ENCODE measurements at regions not wholly inside any gene's neighbourhood (a gene's known extent, or its start where the extent isn't known, plus 50 kb on each side); places are given as distances from the start of the nearest gene placed in this dataset.

DNA sequence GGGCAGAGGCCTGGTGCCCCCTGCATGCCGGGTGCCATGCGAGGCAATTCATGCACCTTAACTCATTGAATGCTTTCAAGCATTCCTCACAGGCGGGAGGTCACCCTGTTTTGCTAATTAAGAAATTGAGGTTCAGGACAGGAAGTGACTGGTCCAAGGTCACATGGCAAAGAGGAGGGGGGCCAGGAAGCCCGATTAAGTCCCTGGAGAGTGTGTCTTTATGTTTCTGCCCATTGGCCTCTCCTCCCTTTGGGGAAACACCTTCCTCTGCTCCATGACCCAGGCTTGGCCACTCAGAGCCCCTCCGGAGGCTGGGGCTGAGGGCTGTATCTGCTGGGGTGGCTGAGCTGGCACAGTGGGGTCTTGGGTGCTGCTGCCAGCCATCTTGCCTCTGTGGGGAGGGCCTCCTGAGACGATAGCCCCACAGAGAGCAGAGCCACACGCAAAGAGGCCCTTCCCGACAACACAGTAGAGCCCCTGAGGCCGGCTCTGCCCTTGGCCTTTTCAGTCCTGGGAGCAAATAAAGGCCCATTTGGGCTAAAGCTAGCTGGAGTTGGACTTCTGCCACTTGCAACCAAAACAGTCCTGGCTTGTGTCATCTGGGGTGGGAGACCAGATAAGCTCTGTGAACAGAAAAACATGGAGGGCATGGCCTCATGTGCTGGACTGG lies 90.8 kb upstream of the NEURL1B start:
- no peak for TF ChIP-seq FOS (IDR thresholded peaks at IDR 0.05; ENCODE audit: borderline replicate concordance, extremely low read depth, insufficient read length)
- TF ChIP-seq, protein P1, sequence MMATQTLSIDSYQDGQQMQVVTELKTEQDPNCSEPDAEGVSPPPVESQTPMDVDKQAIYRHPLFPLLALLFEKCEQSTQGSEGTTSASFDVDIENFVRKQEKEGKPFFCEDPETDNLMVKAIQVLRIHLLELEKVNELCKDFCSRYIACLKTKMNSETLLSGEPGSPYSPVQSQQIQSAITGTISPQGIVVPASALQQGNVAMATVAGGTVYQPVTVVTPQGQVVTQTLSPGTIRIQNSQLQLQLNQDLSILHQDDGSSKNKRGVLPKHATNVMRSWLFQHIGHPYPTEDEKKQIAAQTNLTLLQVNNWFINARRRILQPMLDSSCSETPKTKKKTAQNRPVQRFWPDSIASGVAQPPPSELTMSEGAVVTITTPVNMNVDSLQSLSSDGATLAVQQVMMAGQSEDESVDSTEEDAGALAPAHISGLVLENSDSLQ (IDR thresholded peaks at IDR 0.05), result no peak
- no peak for TF ChIP-seq MXI1 (IDR thresholded peaks at IDR 0.05; ENCODE audit: low read depth, low read length)
- TF ChIP-seq, protein P2, sequence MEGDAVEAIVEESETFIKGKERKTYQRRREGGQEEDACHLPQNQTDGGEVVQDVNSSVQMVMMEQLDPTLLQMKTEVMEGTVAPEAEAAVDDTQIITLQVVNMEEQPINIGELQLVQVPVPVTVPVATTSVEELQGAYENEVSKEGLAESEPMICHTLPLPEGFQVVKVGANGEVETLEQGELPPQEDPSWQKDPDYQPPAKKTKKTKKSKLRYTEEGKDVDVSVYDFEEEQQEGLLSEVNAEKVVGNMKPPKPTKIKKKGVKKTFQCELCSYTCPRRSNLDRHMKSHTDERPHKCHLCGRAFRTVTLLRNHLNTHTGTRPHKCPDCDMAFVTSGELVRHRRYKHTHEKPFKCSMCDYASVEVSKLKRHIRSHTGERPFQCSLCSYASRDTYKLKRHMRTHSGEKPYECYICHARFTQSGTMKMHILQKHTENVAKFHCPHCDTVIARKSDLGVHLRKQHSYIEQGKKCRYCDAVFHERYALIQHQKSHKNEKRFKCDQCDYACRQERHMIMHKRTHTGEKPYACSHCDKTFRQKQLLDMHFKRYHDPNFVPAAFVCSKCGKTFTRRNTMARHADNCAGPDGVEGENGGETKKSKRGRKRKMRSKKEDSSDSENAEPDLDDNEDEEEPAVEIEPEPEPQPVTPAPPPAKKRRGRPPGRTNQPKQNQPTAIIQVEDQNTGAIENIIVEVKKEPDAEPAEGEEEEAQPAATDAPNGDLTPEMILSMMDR (IDR thresholded peaks at IDR 0.05 in 2 of 3, conservative IDR thresholded peaks at IDR 0.05 in 1 of 3; ENCODE audit: control insufficient read depth in 2 of 3, extremely low read depth in 1 of 3, insufficient read depth in 1 of 3, low read depth in 3 of 3, low read length in 3 of 3), result no peak
- TF ChIP-seq DPF2 (IDR thresholded peaks at IDR 0.05), result no peak
- no peak for TF ChIP-seq HDAC6 (IDR thresholded peaks at IDR 0.05; ENCODE audit: unreplicated experiment)
- TF ChIP-seq, protein P3, sequence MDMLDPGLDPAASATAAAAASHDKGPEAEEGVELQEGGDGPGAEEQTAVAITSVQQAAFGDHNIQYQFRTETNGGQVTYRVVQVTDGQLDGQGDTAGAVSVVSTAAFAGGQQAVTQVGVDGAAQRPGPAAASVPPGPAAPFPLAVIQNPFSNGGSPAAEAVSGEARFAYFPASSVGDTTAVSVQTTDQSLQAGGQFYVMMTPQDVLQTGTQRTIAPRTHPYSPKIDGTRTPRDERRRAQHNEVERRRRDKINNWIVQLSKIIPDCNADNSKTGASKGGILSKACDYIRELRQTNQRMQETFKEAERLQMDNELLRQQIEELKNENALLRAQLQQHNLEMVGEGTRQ (IDR thresholded peaks at IDR 0.05; ENCODE audit: borderline replicate concordance, low read depth, low read length), result no peak
- no peak for TF ChIP-seq EZH2 (IDR thresholded peaks at IDR 0.05; ENCODE audit: borderline replicate concordance, control insufficient read depth, low read depth, low read length)
- no peak for TF ChIP-seq ZZZ3 (IDR thresholded peaks at IDR 0.05; ENCODE audit: control insufficient read depth, insufficient read length, low read depth)
- no peak for TF ChIP-seq YBX1 (IDR thresholded peaks at IDR 0.05)

Data from GM12878 (cell line).